ENCODE measurements at regions not wholly inside any gene's neighbourhood (a gene's known extent, or its start where the extent isn't known, plus 50 kb on each side); places are given as distances from the start of the nearest gene placed in this dataset.

DNA sequence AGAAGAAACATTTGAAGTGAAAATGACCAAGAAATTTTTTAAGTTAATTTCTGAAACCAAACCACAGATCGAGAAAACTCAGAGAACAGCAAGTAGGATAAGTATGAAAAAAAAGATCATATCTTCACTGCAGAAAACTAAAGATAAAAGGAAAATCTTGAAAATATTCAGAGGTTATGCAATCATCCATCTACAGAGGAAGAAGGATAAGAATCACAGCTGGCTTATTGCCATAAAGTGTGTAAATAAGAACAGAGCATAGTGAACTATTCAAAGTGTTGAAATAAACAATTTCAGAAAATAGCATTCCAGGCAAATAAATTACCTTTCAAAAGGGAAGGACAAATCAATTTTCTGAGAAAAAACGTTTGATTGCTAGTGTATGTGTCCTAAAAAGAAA, 1191.7 kb upstream of the CDH6 start:
- under 1% methylated on average over 2 of the region's 2 CpGs for WGBS (ENCODE audit: low lambda C conversion rate)
- Histone ChIP-seq H3K79me2 (ENCODE audit: insufficient read depth) (no peaks in the 10 kb centered on the region), H2AFZ (ENCODE audit: low read depth) (no peak overlapping the region), H3K36me3 (replicated peaks in 1 of 2; ENCODE audit: control insufficient read depth in 1 of 2, insufficient read depth in 2 of 2, low read length in 1 of 2) (no peaks in the 10 kb centered on the region), H3K27me3 (ENCODE audit: insufficient read depth) (no peaks in the 10 kb centered on the region), H3K4me3 (ENCODE audit: low read depth in 2 of 2, low read length in 1 of 2) (no peak overlapping the region), H3K9me3 (no peaks in the 10 kb centered on the region), H3K4me2 (no peak overlapping the region), H3K27ac (ENCODE audit: low read depth in 2 of 2, low read length in 1 of 2) (no peak overlapping the region), H3K9me2 (no peaks in the 10 kb centered on the region), H3K4me1 (ENCODE audit: control insufficient read depth in 1 of 2, insufficient read depth in 2 of 2, low read depth in 1 of 2, low read length in 1 of 2) (no peaks in the 10 kb centered on the region), H3K9ac (no peak overlapping the region), H3F3A (replicated peaks; ENCODE audit: insufficient read depth) (no peaks in the 10 kb centered on the region), H4K20me1 (ENCODE audit: insufficient read depth) (no peaks in the 10 kb centered on the region)
- POLR2A ChIA-PET = no interaction called here
- CTCF ChIA-PET = interaction anchor here (0.9 kb wide), 1 partner anchor 65 kb away, joined by 3 read pairs; no protein-coding TSS in a partner anchor
- DNase-seq = no peak
- TF ChIP-seq CHD2 (IDR thresholded peaks at IDR 0.05; ENCODE audit: low read length, partially characterized antibody) (no peak), NRF1 (IDR thresholded peaks at IDR 0.05; ENCODE audit: low read depth, low read length) (no peak), RCOR1 (IDR thresholded peaks at IDR 0.05; ENCODE audit: low read length) (no peak), FOXJ3 (CRISPR knock-in tag; IDR thresholded peaks at IDR 0.05) (no peak), POLR2AphosphoS5 (IDR thresholded peaks at IDR 0.05; ENCODE audit: low read depth, low read length) (no peak), PBX3 (IDR thresholded peaks at IDR 0.05) (no peak), YY1 (IDR thresholded peaks at IDR 0.05; ENCODE audit: low read depth) (no peak), MEF2A (IDR thresholded peaks at IDR 0.05; ENCODE audit: borderline replicate concordance, low read depth) (no peak), SIN3A (IDR thresholded peaks at IDR 0.05; ENCODE audit: borderline replicate concordance, low read depth, low read length) (no peak), ELF1 (IDR thresholded peaks at IDR 0.05) (no peak), EZH2phosphoT487 (IDR thresholded peaks at IDR 0.05; ENCODE audit: borderline replicate concordance, low read depth) (no peak), REST (IDR thresholded peaks at IDR 0.05; ENCODE audit: low read depth, low read length) (no peak), SMC3 (IDR thresholded peaks at IDR 0.05; ENCODE audit: low read depth, low read length) (no peak), NFIC (IDR thresholded peaks at IDR 0.05; ENCODE audit: borderline replicate concordance) (no peak), FOSL2 (IDR thresholded peaks at IDR 0.05; ENCODE audit: borderline replicate concordance, low read depth) (no peak), RXRA (IDR thresholded peaks at IDR 0.05; ENCODE audit: borderline replicate concordance, low read depth) (no peak), FOXM1 (IDR thresholded peaks at IDR 0.05; ENCODE audit: low read depth) (no peak), TEAD4 (IDR thresholded peaks at IDR 0.05; ENCODE audit: borderline replicate concordance, insufficient read depth) (no peak)
- TF ChIP-seq, protein P1, sequence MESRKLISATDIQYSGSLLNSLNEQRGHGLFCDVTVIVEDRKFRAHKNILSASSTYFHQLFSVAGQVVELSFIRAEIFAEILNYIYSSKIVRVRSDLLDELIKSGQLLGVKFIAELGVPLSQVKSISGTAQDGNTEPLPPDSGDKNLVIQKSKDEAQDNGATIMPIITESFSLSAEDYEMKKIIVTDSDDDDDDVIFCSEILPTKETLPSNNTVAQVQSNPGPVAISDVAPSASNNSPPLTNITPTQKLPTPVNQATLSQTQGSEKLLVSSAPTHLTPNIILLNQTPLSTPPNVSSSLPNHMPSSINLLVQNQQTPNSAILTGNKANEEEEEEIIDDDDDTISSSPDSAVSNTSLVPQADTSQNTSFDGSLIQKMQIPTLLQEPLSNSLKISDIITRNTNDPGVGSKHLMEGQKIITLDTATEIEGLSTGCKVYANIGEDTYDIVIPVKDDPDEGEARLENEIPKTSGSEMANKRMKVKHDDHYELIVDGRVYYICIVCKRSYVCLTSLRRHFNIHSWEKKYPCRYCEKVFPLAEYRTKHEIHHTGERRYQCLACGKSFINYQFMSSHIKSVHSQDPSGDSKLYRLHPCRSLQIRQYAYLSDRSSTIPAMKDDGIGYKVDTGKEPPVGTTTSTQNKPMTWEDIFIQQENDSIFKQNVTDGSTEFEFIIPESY (IDR thresholded peaks at IDR 0.05; ENCODE audit: borderline replicate concordance, low read depth) = no peak

Measured in SK-N-SH (cell line).